HCT116 (cell line): ENCODE measurements at regions not wholly inside any gene's neighbourhood (a gene's known extent, or its start where the extent isn't known, plus 50 kb on each side); places are given as distances from the start of the nearest gene placed in this dataset.

Source experiments
- ATAC-seq: fragments of 200-7000 bp; cut with Tn5 transposase; 2 replicates; pipeline ENCODE4 v1.9.1; 2020; ENCODE audit warnings: mild to moderate bottlenecking, moderate library complexity
- BruUV-seq: library from RNA; stranded (reverse); fragments of 400-500 nt; replicated peaks from 2 replicates; lab custom pipeline; 2021; lab: Mats Ljungman, UMichigan
- CTCF ChIA-PET: fragments of 300-600 bp; sonication (Branson Sonifier 250); formaldehyde crosslinking; loops from one replicate; lab custom pipeline; 2021; ENCODE audit warnings: antibody characterized with exemption; lab: Charles Lee
- POLR2A ChIA-PET: fragments of 300-600, 350-600 bp; sonication (Branson Sonifier 250); formaldehyde crosslinking; loops from one replicate; lab custom pipeline; 2021; ENCODE audit warnings: antibody characterized with exemption; lab: Charles Lee
- RAD21 ChIA-PET, 2 experiments: fragments of 300-600 bp; sonication (Branson Sonifier 250); formaldehyde crosslinking; loops; one replicate each; lab custom pipeline; 2023; ENCODE audit warnings: low total read pairs in 2 of 2; ENCODE audit not compliant: uncharacterized antibody in 2 of 2, unreplicated experiment in 2 of 2, low non-redundant PET in 1 of 2; lab: Charles Lee
- DNase-seq: peaks from one replicate; pipeline ENCODE4 v3.0.0-alpha.2; 2010; ENCODE audit warnings: low read depth, low spot score
- H2AFZ ChIP-seq: fragments of 200-600 bp; shearing (Covaris generic), sonication (generic); 2 replicates; pipeline ENCODE4 v1.6.1; 2017; ENCODE audit warnings: low read depth, mixed run types, mixed read lengths, antibody characterized with exemption, low read length; ENCODE audit not compliant: poor library complexity, severe bottlenecking
- H3K27ac ChIP-seq: 2 replicates; pipeline ENCODE4 v1.5.1; 2012; ENCODE audit warnings: low read depth, low read length
- H3K27me3 ChIP-seq: fragments of 200-600 bp; sonication (generic); 2 replicates; pipeline ENCODE4 v1.6.1; 2016; ENCODE audit warnings: mixed run types, low read length, mixed read lengths; ENCODE audit not compliant: insufficient read depth
- H3K36me3 ChIP-seq, 2 experiments: fragments of 200-500 bp in 1 of 2; fragments of 200-600 bp in 1 of 2; sonication (Bioruptor generic) in 1 of 2; sonication (generic) in 1 of 2; 2 replicates each; pipeline versions ENCODE4 v1.5.1 to v1.6.1; 2014 to 2016; ENCODE audit warnings: low read length in 2 of 2, inconsistent platforms in 1 of 2, mixed read lengths in 1 of 2, mixed run types in 1 of 2; ENCODE audit not compliant: insufficient read depth in 2 of 2, control insufficient read depth in 1 of 2
- H3K4me1 ChIP-seq, 2 experiments: fragments of 200-600 bp in 1 of 2; sonication (generic) in 1 of 2; 2 replicates each; pipeline versions ENCODE4 v1.5.1 to v1.6.1; 2012 to 2017; ENCODE audit warnings: low read length in 2 of 2, inconsistent platforms in 1 of 2, mild to moderate bottlenecking in 1 of 2, mixed read lengths in 1 of 2, mixed run types in 1 of 2, moderate library complexity in 1 of 2; ENCODE audit not compliant: insufficient read depth in 2 of 2, control insufficient read depth in 1 of 2
- H3K4me2 ChIP-seq: fragments of 200-600 bp; sonication (generic); 2 replicates; pipeline ENCODE4 v1.6.1; 2017; ENCODE audit warnings: mixed run types, low read length, mixed read lengths
- H3K4me3 ChIP-seq, 2 experiments: fragments of 200-600 bp in 1 of 2; sonication (generic) in 1 of 2; replicated peaks in 1 of 2; 2 replicates each; pipeline ENCODE4 v1.5.1; 2011 to 2016; ENCODE audit warnings: low read length in 2 of 2, control low read depth in 1 of 2, low read depth in 1 of 2, mild to moderate bottlenecking in 1 of 2, mixed read lengths in 1 of 2, mixed run types in 1 of 2
- H3K79me2 ChIP-seq: fragments of 200-600 bp; sonication (generic); 2 replicates; pipeline ENCODE4 v1.6.1; 2017; ENCODE audit warnings: mild to moderate bottlenecking, mixed run types, low read length, moderate library complexity, mixed read lengths; ENCODE audit not compliant: insufficient read depth
- H3K9ac ChIP-seq: fragments of 200-600 bp; sonication (generic); 2 replicates; pipeline ENCODE4 v1.6.1; 2016; ENCODE audit warnings: low read length, mixed read lengths
- H3K9me2 ChIP-seq: fragments of 200-600 bp; sonication (generic), shearing (Covaris generic); 2 replicates; pipeline ENCODE4 v1.6.1; 2017; ENCODE audit warnings: mixed run types, mild to moderate bottlenecking, moderate library complexity; ENCODE audit not compliant: insufficient read depth
- H3K9me3 ChIP-seq, 2 experiments: fragments of 200-500 bp in 1 of 2; fragments of 200-600 bp in 1 of 2; sonication (Bioruptor generic) in 1 of 2; sonication (generic) in 1 of 2; 2 replicates each; pipeline ENCODE4 v1.6.1; 2014 to 2017; ENCODE audit warnings: low read length in 2 of 2, mixed read lengths in 2 of 2, inconsistent platforms in 1 of 2, low read depth in 1 of 2, mild to moderate bottlenecking in 1 of 2, mixed run types in 1 of 2, moderate library complexity in 1 of 2; ENCODE audit not compliant: control insufficient read depth in 1 of 2, insufficient read depth in 1 of 2
- H4K20me1 ChIP-seq: fragments of 200-600 bp; sonication (generic), shearing (Covaris generic); 2 replicates; pipeline ENCODE4 v1.6.1; 2017; ENCODE audit warnings: mixed run types, mild to moderate bottlenecking, moderate library complexity; ENCODE audit not compliant: insufficient read depth
- ATF3 ChIP-seq: IDR thresholded peaks from 2 replicates; pipeline ENCODE4 v1.6.1; 2012
- CBX3 ChIP-seq: IDR thresholded peaks from 2 replicates; pipeline ENCODE4 v1.6.1; 2012; ENCODE audit warnings: low read depth
- CEBPB ChIP-seq: IDR thresholded peaks from 2 replicates; pipeline ENCODE4 v1.6.1; 2012; ENCODE audit warnings: low read depth
- CTCF ChIP-seq, 3 experiments: fragments of 200-600 bp in 1 of 3; sonication (generic) in 1 of 3; IDR thresholded peaks in 2 of 3; conservative IDR thresholded peaks in 1 of 3; 2 replicates each; pipeline ENCODE4 v1.5.1; 2012 to 2017; ENCODE audit warnings: low read depth in 2 of 3, low read length in 2 of 3, antibody characterized with exemption in 1 of 3, borderline replicate concordance in 1 of 3, control low read depth in 1 of 3, mild to moderate bottlenecking in 1 of 3, mixed read lengths in 1 of 3, mixed run types in 1 of 3, moderate library complexity in 1 of 3; ENCODE audit not compliant: insufficient read depth in 1 of 3
- ELF1 ChIP-seq: IDR thresholded peaks from 2 replicates; pipeline ENCODE4 v1.6.1; 2012; ENCODE audit warnings: low read depth, borderline replicate concordance
- EZH2 ChIP-seq: fragments of 200-600 bp; sonication (generic); IDR thresholded peaks from 2 replicates; pipeline ENCODE4 v1.6.1; 2017; ENCODE audit warnings: antibody characterized with exemption, mixed run types
- EZH2phosphoT487 ChIP-seq: fragments of 200-600 bp; IDR thresholded peaks from 2 replicates; pipeline ENCODE4 v1.6.1; 2018; ENCODE audit warnings: antibody characterized with exemption, borderline replicate concordance
- FOSL1 ChIP-seq: IDR thresholded peaks from 2 replicates; pipeline ENCODE4 v1.6.1; 2012; ENCODE audit warnings: low read depth
- JUND ChIP-seq: IDR thresholded peaks from 2 replicates; pipeline ENCODE4 v1.6.1; 2012
- MAX ChIP-seq: IDR thresholded peaks from 2 replicates; pipeline ENCODE4 v1.6.1; 2012
- POLR2A ChIP-seq: IDR thresholded peaks from 2 replicates; pipeline ENCODE4 v1.7.0; 2011; ENCODE audit warnings: borderline replicate concordance; ENCODE audit not compliant: insufficient read depth, insufficient read length; ENCODE audit errors: extremely low read depth
- POLR2AphosphoS5 ChIP-seq: IDR thresholded peaks from 2 replicates; pipeline ENCODE4 v1.6.1; 2011; ENCODE audit warnings: mild to moderate bottlenecking, low read depth, low read length, moderate library complexity
- SIN3A ChIP-seq: IDR thresholded peaks from 2 replicates; pipeline ENCODE4 v1.6.1; 2012; ENCODE audit warnings: low read depth
- SP1 ChIP-seq: IDR thresholded peaks from 2 replicates; pipeline ENCODE4 v1.6.1; 2012; ENCODE audit warnings: low read depth
- SRF ChIP-seq: IDR thresholded peaks from 2 replicates; pipeline ENCODE4 v1.6.1; 2012; ENCODE audit warnings: low read depth
- TCF7L2 ChIP-seq: IDR thresholded peaks from 2 replicates; pipeline ENCODE4 v1.7.0; 2011; ENCODE audit warnings: borderline replicate concordance, inconsistent platforms; ENCODE audit not compliant: insufficient read depth, insufficient read length; ENCODE audit errors: extremely low read depth
- ZFX ChIP-seq: fragments of 450-650 bp; IDR thresholded peaks from 2 replicates; pipeline ENCODE4 v1.6.1; 2017
- ZNF274 ChIP-seq: fragments of 200-500 bp; sonication (Bioruptor generic); IDR thresholded peaks from 2 replicates; pipeline ENCODE4 v1.6.1; 2014; ENCODE audit warnings: mild to moderate bottlenecking, low read depth, low read length, inconsistent platforms
- intact Hi-C: fragments of 100-400 bp; cut with micrococcal nuclease; formaldehyde crosslinking; loops from 2 replicates; pipeline ENCODE4 v1.10.0; 2022

DNA sequence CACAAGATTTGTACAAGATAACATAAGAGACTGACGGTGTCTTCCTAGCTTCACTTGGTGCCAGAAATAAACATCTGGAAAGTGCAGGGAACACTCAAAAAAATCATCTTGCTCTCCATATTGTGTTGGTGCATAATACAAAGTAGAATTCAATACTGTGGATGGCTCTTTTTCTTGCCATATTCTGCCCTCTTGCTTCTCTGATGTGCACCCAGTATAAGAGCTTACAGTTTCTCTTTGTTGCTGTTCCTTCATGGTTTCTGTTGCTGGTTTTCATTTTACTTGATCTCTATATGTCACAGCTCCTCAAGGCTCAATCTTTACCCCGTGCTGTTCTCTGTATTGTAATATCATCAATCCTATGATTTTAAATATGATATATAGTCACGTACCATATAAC, 528.5 kb upstream of the ZP4 start:
- intact Hi-C loops = no loop called here
- H3K4me2 ChIP-seq = no peak overlapping the region
- no peak overlapping the region for H2AFZ ChIP-seq
- BruUV-seq = no TSS peak
- DNase-seq (no peak), ATAC-seq (no peak)
- TF ChIP-seq ATF3 = no peak
- no peaks in the 10 kb centered on the region for H3K79me2 ChIP-seq
- ChIA-PET RAD21 (no interaction called here), CTCF (no interaction called here), POLR2A (no interaction called here)
- H3K27ac ChIP-seq = no peak overlapping the region
- no peaks in the 10 kb centered on the region for H3K4me1 ChIP-seq
- H3K36me3 ChIP-seq = no peaks in the 10 kb centered on the region; a peak in 1 of 4 replicates
- no peak overlapping the region for H3K4me3 ChIP-seq
- H3K27me3 ChIP-seq = no peaks in the 10 kb centered on the region
- peaks cover 0 to 3% of the 10 kb centered on the region in 2 experiments; a peak in 2 of 4 replicates for H3K9me3 ChIP-seq
- no peaks in the 10 kb centered on the region for H3K9me2 ChIP-seq
- H3K9ac ChIP-seq = no peak overlapping the region
- H4K20me1 ChIP-seq = no peaks in the 10 kb centered on the region

- CTCF ChIA-PET = no interaction called here
- DNase-seq (no peak), ATAC-seq (no peak)
- POLR2A ChIA-PET = no interaction called here
- H3K36me3 ChIP-seq = no peaks in the 10 kb centered on the region
- BruUV-seq = no TSS peak
- H3K9me2 ChIP-seq = no peaks in the 10 kb centered on the region
- H3K4me2 ChIP-seq = no peak overlapping the region
- no peaks in the 10 kb centered on the region for H3K79me2 ChIP-seq
- H3K27ac ChIP-seq = no peak overlapping the region
- no peak overlapping the region for H3K9ac ChIP-seq
- intact Hi-C loops = no loop called here
- H3K4me1 ChIP-seq = no peaks in the 10 kb centered on the region
- TF ChIP-seq JUND (no peak), EZH2 (no peak), FOSL1 (no peak), TCF7L2 (no peak), MAX (no peak), SIN3A (no peak), EZH2phosphoT487 (no peak), POLR2A (no peak), POLR2AphosphoS5 (no peak), ZNF274 (no peak), SP1 (no peak), ZFX (no peak), CEBPB (no peak), ELF1 (no peak), CBX3 (no peak), SRF (no peak), CTCF (IDR thresholded peaks at IDR 0.05 in 2 of 3, conservative IDR thresholded peaks at IDR 0.05 in 1 of 3; ENCODE audit: borderline replicate concordance in 1 of 3, insufficient read depth in 1 of 3, low read depth in 2 of 3, low read length in 2 of 3) (no peak)
- H3K9me3 ChIP-seq = peaks cover 9 to 10% of the 10 kb centered on the region in 2 experiments; a peak in 2 of 4 replicates
- H3K27me3 ChIP-seq = no peaks in the 10 kb centered on the region
- H3K4me3 ChIP-seq = no peak overlapping the region
- RAD21 ChIA-PET = no interaction called here
- H4K20me1 ChIP-seq = no peaks in the 10 kb centered on the region
- H2AFZ ChIP-seq = no peak overlapping the region
These were observed 519.2 kb upstream of the ZP4 start for GRCh38 chr1:238409932-238410331.
